Loucy (cell line): ENCODE measurements at regions not wholly inside any gene's neighbourhood (a gene's known extent, or its start where the extent isn't known, plus 50 kb on each side); places are given as distances from the start of the nearest gene placed in this dataset.
"Not testable (repeated sequence)": the region's sequence is repeated elsewhere in the genome, so short reads cannot be mapped to it uniquely, and the experiment has no call there.

Experiments used
- H2AFZ ChIP-seq: fragments of 200-600 bp; sonication (generic); 2 replicates; pipeline ENCODE4 v1.6.0; 2016; ENCODE audit warnings: antibody characterized with exemption, mild to moderate bottlenecking, low read length, moderate library complexity
- H3F3A ChIP-seq: fragments of 200-600 bp; 2 replicates; pipeline ENCODE4 v1.6.0; 2016; ENCODE audit warnings: antibody characterized with exemption, low read depth, mild to moderate bottlenecking
- H3K27me3 ChIP-seq: fragments of 200-600 bp; sonication (generic); 2 replicates; pipeline ENCODE4 v1.6.1; 2014; ENCODE audit warnings: low read length, mild to moderate bottlenecking; ENCODE audit not compliant: insufficient read depth, poor library complexity, severe bottlenecking
- H3K36me3 ChIP-seq: fragments of 200-600 bp; sonication (generic); 2 replicates; pipeline ENCODE4 v1.6.1; 2016; ENCODE audit warnings: low read length; ENCODE audit not compliant: insufficient read depth
- H3K4me1 ChIP-seq: fragments of 200-600 bp; sonication (generic); 2 replicates; pipeline ENCODE4 v1.5.1; 2014; ENCODE audit warnings: low read length, mild to moderate bottlenecking; ENCODE audit not compliant: insufficient read depth, poor library complexity, severe bottlenecking
- H3K4me2 ChIP-seq: fragments of 200-600 bp; sonication (generic); 2 replicates; pipeline ENCODE4 v1.6.0; 2014; ENCODE audit warnings: antibody characterized with exemption, low read length, low read depth, mild to moderate bottlenecking; ENCODE audit not compliant: poor library complexity, severe bottlenecking
- H3K4me3 ChIP-seq: fragments of 200-600 bp; sonication (generic); 2 replicates; pipeline ENCODE4 v1.5.1; 2014; ENCODE audit warnings: low read length, mild to moderate bottlenecking, mixed read lengths; ENCODE audit not compliant: poor library complexity, severe bottlenecking
- H3K79me2 ChIP-seq: fragments of 200-600 bp; sonication (generic); 2 replicates; pipeline ENCODE4 v1.6.1; 2014; ENCODE audit warnings: low read length; ENCODE audit not compliant: insufficient read depth
- H3K9ac ChIP-seq: fragments of 200-600 bp; sonication (generic); 2 replicates; pipeline ENCODE4 v1.6.0; 2014; ENCODE audit warnings: mild to moderate bottlenecking, low read depth, low read length, moderate library complexity; ENCODE audit not compliant: poor library complexity, severe bottlenecking
- H3K9me2 ChIP-seq: fragments of 200-600 bp; sonication (generic); replicated peaks from 2 replicates; pipeline ENCODE4 v1.6.1; 2016; ENCODE audit warnings: low read depth, low read length, mixed read lengths
- H3K9me3 ChIP-seq: fragments of 200-600 bp; sonication (generic); 2 replicates; pipeline ENCODE4 v1.6.1; 2014; ENCODE audit warnings: mild to moderate bottlenecking, antibody characterized with exemption, low read length, low read depth; ENCODE audit not compliant: insufficient read depth
- H4K20me1 ChIP-seq: fragments of 200-600 bp; sonication (generic); 2 replicates; pipeline ENCODE4 v1.6.0; 2014; ENCODE audit warnings: antibody characterized with exemption, low read length, mild to moderate bottlenecking; ENCODE audit not compliant: insufficient read depth, poor library complexity, severe bottlenecking
- CTCF ChIP-seq: fragments of 200-600 bp; sonication (generic); conservative IDR thresholded peaks from 2 replicates; pipeline ENCODE4 v1.5.1; 2014; ENCODE audit warnings: mild to moderate bottlenecking, antibody characterized with exemption, low read length
- EZH2phosphoT487 ChIP-seq: fragments of 200-600 bp; IDR thresholded peaks from 2 replicates; pipeline ENCODE4 v1.6.1; 2018; ENCODE audit warnings: antibody characterized with exemption, mild to moderate bottlenecking, moderate library complexity, borderline replicate concordance

- H2AFZ ChIP-seq, result no peak overlapping the region
- H3K9me2 ChIP-seq, result no peaks in the 10 kb centered on the region
- TF ChIP-seq EZH2phosphoT487 (no peak), CTCF (no peak)
- no peak overlapping the region for H3K9ac ChIP-seq
- H4K20me1 ChIP-seq, result no peaks in the 10 kb centered on the region
- H3K27me3 ChIP-seq, result no peaks in the 10 kb centered on the region
- no peak overlapping the region for H3K4me3 ChIP-seq
- H3F3A ChIP-seq, result no peaks in the 10 kb centered on the region
- no peak overlapping the region for H3K4me2 ChIP-seq
- no peaks in the 10 kb centered on the region for H3K4me1 ChIP-seq
- no peaks in the 10 kb centered on the region for H3K79me2 ChIP-seq
- no peaks in the 10 kb centered on the region for H3K36me3 ChIP-seq
- no peaks in the 10 kb centered on the region for H3K9me3 ChIP-seq
Measured at GRCh38 chr9:15058236-15058635, 148.0 kb upstream of the FREM1 start.

GRCh38 chr9:15055284-15055683 is 145.1 kb upstream of the FREM1 start:
- H3K9me3 ChIP-seq, H4K20me1 ChIP-seq, H3K4me2 ChIP-seq, H3K27me3 ChIP-seq, H3K79me2 ChIP-seq, H3K36me3 ChIP-seq, H3K9ac ChIP-seq, H3K9me2 ChIP-seq, H3K4me1 ChIP-seq, H3K4me3 ChIP-seq, H3F3A ChIP-seq: not testable (repeated sequence)
- H2AFZ ChIP-seq, result peak overlapping the region; percentile 55; the same call in 1 of the 2 replicates
- TF ChIP-seq CTCF, result peak; percentile 50

- Histone ChIP-seq H3K36me3 (no peaks in the 10 kb centered on the region), H3K4me3 (no peak overlapping the region), H2AFZ (no peak overlapping the region), H3K9me3 (no peaks in the 10 kb centered on the region), H3K27me3 (no peaks in the 10 kb centered on the region), H3K4me1 (no peaks in the 10 kb centered on the region), H3F3A (no peaks in the 10 kb centered on the region), H3K9ac (no peak overlapping the region), H3K9me2 (no peaks in the 10 kb centered on the region), H4K20me1 (no peaks in the 10 kb centered on the region), H3K79me2 (no peaks in the 10 kb centered on the region), H3K4me2 (no peak overlapping the region)
- no peak for TF ChIP-seq CTCF
- no peak for TF ChIP-seq EZH2phosphoT487
Measured at GRCh38 chr9:15048772-15049171, 138.5 kb upstream of the FREM1 start.
